ENCODE measurements at regions not wholly inside any gene's neighbourhood (a gene's known extent, or its start where the extent isn't known, plus 50 kb on each side); places are given as distances from the start of the nearest gene placed in this dataset.

- Histone ChIP-seq H3K9me2 (ENCODE audit: insufficient read depth) (no peaks in the 10 kb centered on the region), H3K36me3 (ENCODE audit: control insufficient read depth in 1 of 2, insufficient read depth in 2 of 2, low read length in 2 of 2) (peaks cover 0 to 3% of the 10 kb centered on the region in 2 experiments; a peak in 1 of 4 replicates), H3K4me2 (ENCODE audit: low read length) (peak overlapping the region; percentile 97), H2AFZ (ENCODE audit: low read depth, low read length, poor library complexity, severe bottlenecking) (no peak overlapping the region), H3K4me1 (ENCODE audit: control insufficient read depth in 1 of 2, insufficient read depth in 2 of 2, low read length in 2 of 2) (peaks cover 26 to 47% of the 10 kb centered on the region in 2 experiments), H3K27me3 (ENCODE audit: insufficient read depth, low read length) (no peaks in the 10 kb centered on the region), H3K9ac (ENCODE audit: low read length) (peak overlapping the region; percentile 93), H3K9me3 (ENCODE audit: control insufficient read depth in 1 of 2, insufficient read depth in 1 of 2, low read depth in 1 of 2, low read length in 2 of 2) (no peaks in the 10 kb centered on the region), H4K20me1 (ENCODE audit: insufficient read depth) (no peaks in the 10 kb centered on the region), H3K79me2 (ENCODE audit: insufficient read depth, low read length) (peaks cover 59% of the 10 kb centered on the region), H3K4me3 (replicated peaks in 1 of 2; ENCODE audit: low read depth in 1 of 2, low read length in 2 of 2) (peak overlapping the region; percentile 80 to 88), H3K27ac (ENCODE audit: low read depth, low read length) (peak overlapping the region; percentile 87)
- DNase-seq (ENCODE audit: low read depth, low spot score) (peak; percentile 44), ATAC-seq (peak; percentile 33)
- ChIA-PET POLR2A (no interaction called here), RAD21 (ENCODE audit: low non-redundant PET in 1 of 2, low total read pairs in 2 of 2, uncharacterized antibody in 2 of 2, unreplicated experiment in 2 of 2) (interaction anchor here in 1 of 2 experiments (0.7 kb wide), 1 partner anchor 57 kb away, joined by 3 read pairs; no protein-coding TSS in a partner anchor), CTCF (no interaction called here)
- TSS peak; percentile 44 for BruUV-seq (replicated peaks)
- TF ChIP-seq POLR2AphosphoS5 (IDR thresholded peaks at IDR 0.05; ENCODE audit: low read depth, low read length): peak; percentile 67
- no peak for TF ChIP-seq EZH2phosphoT487 (IDR thresholded peaks at IDR 0.05; ENCODE audit: borderline replicate concordance)
- peak; percentile 33 for TF ChIP-seq YY1 (IDR thresholded peaks at IDR 0.05; ENCODE audit: extremely low read depth, insufficient replicate concordance, low read depth, low read length)
- intact Hi-C loops (cut with micrococcal nuclease): loop anchor here (2.0 to 5.0 kb wide), 3 partner anchors 57 to 210 kb away; no protein-coding TSS in a partner anchor
Measured at GRCh38 chr7:131107337-131108211, 220.1 kb upstream of the MKLN1 start.

- H4K20me1 ChIP-seq (ENCODE audit: insufficient read depth): no peaks in the 10 kb centered on the region
- BruUV-seq (replicated peaks): no TSS peak
- peaks cover 51% of the 10 kb centered on the region for H3K79me2 ChIP-seq (ENCODE audit: insufficient read depth, low read length)
- no peak for DNase-seq (ENCODE audit: low read depth, low spot score)
- intact Hi-C loops (cut with micrococcal nuclease): loop anchor here (2.0 to 5.0 kb wide), 2 partner anchors 56 to 211 kb away; no protein-coding TSS in a partner anchor
- no peaks in the 10 kb centered on the region for H3K9me2 ChIP-seq (ENCODE audit: insufficient read depth)
- CTCF ChIA-PET: interaction anchor here (1.3 to 1.7 kb wide), 2 partner anchors 80 to 195 kb away, joined by 3 to 5 read pairs; no protein-coding TSS in a partner anchor
- peak overlapping the region; percentile 87 for H3K27ac ChIP-seq (ENCODE audit: low read depth, low read length)
- peaks cover 26 to 47% of the 10 kb centered on the region in 2 experiments for H3K4me1 ChIP-seq (ENCODE audit: control insufficient read depth in 1 of 2, insufficient read depth in 2 of 2, low read length in 2 of 2)
- ATAC-seq: no peak
- no peaks in the 10 kb centered on the region for H3K27me3 ChIP-seq (ENCODE audit: insufficient read depth, low read length)
- H2AFZ ChIP-seq (ENCODE audit: low read depth, low read length, poor library complexity, severe bottlenecking): no peak overlapping the region
- POLR2A ChIA-PET: interaction anchor here (2.1 kb wide), 1 partner anchor 56 kb away, joined by 9 read pairs; no protein-coding TSS in a partner anchor
- peak overlapping the region; percentile 97 for H3K4me2 ChIP-seq (ENCODE audit: low read length)
- peaks cover 0 to 3% of the 10 kb centered on the region in 2 experiments; a peak in 1 of 4 replicates for H3K36me3 ChIP-seq (ENCODE audit: control insufficient read depth in 1 of 2, insufficient read depth in 2 of 2, low read length in 2 of 2)
- no peaks in the 10 kb centered on the region for H3K9me3 ChIP-seq (ENCODE audit: control insufficient read depth in 1 of 2, insufficient read depth in 1 of 2, low read depth in 1 of 2, low read length in 2 of 2)
- peak overlapping the region; percentile 80 to 88 for H3K4me3 ChIP-seq (replicated peaks in 1 of 2; ENCODE audit: low read depth in 1 of 2, low read length in 2 of 2)
- RAD21 ChIA-PET (ENCODE audit: low non-redundant PET in 1 of 2, low total read pairs in 2 of 2, uncharacterized antibody in 2 of 2, unreplicated experiment in 2 of 2): no interaction called here
- peak overlapping the region; percentile 93 for H3K9ac ChIP-seq (ENCODE audit: low read length)
- no peak for TF ChIP-seq CTCF (IDR thresholded peaks at IDR 0.05 in 2 of 3, conservative IDR thresholded peaks at IDR 0.05 in 1 of 3; ENCODE audit: borderline replicate concordance in 1 of 3, insufficient read depth in 1 of 3, low read depth in 2 of 3, low read length in 2 of 3)
- no peak for TF ChIP-seq POLR2A (IDR thresholded peaks at IDR 0.05; ENCODE audit: borderline replicate concordance, extremely low read depth, insufficient read depth, insufficient read length)
- TF ChIP-seq SIN3A (IDR thresholded peaks at IDR 0.05; ENCODE audit: low read depth): no peak
- TF ChIP-seq RAD21 (IDR thresholded peaks at IDR 0.05; ENCODE audit: low read depth): no peak
- no peak for TF ChIP-seq POLR2AphosphoS5 (IDR thresholded peaks at IDR 0.05; ENCODE audit: low read depth, low read length)
- no peak for TF ChIP-seq ATF3 (IDR thresholded peaks at IDR 0.05)
- TF ChIP-seq EZH2phosphoT487 (IDR thresholded peaks at IDR 0.05; ENCODE audit: borderline replicate concordance): no peak
- TF ChIP-seq REST (IDR thresholded peaks at IDR 0.05; ENCODE audit: low read depth): no peak
Measured at GRCh38 chr7:131108212-131108940, 219.3 kb upstream of the MKLN1 start.
